DND-41 (cell line): ENCODE measurements at regions not wholly inside any gene's neighbourhood (a gene's known extent, or its start where the extent isn't known, plus 50 kb on each side); places are given as distances from the start of the nearest gene placed in this dataset.

Source experiments
- CTCF ChIP-seq: IDR thresholded peaks from 2 replicates; pipeline ENCODE4 v1.5.1; 2012; ENCODE audit warnings: borderline replicate concordance, low read length, moderate library complexity, mild to moderate bottlenecking; ENCODE audit not compliant: poor library complexity, severe bottlenecking; ENCODE audit errors: extremely low read depth
- EZH2 ChIP-seq: IDR thresholded peaks from 3 replicates; pipeline ENCODE4 v1.6.1; 2012; ENCODE audit warnings: borderline replicate concordance, low read depth, mild to moderate bottlenecking, moderate library complexity, low read length, inconsistent platforms; ENCODE audit not compliant: severe bottlenecking

- TF ChIP-seq CTCF = no peak
- TF ChIP-seq EZH2 = no peak
These were observed 830.1 kb upstream of the TMEFF2 start for GRCh38 chr2:193024791-193025190.
